HG02763 (cell line): ENCODE measurements at regions not wholly inside any gene's neighbourhood (a gene's known extent, or its start where the extent isn't known, plus 50 kb on each side); places are given as distances from the start of the nearest gene placed in this dataset.

Experiments
- ATAC-seq: cut with Tn5 transposase; IDR thresholded peaks from one replicate; pipeline ENCODE4 v1.9.1; 2021; ENCODE audit warnings: mild to moderate bottlenecking, moderate library complexity; ENCODE audit not compliant: unreplicated experiment

DNA sequence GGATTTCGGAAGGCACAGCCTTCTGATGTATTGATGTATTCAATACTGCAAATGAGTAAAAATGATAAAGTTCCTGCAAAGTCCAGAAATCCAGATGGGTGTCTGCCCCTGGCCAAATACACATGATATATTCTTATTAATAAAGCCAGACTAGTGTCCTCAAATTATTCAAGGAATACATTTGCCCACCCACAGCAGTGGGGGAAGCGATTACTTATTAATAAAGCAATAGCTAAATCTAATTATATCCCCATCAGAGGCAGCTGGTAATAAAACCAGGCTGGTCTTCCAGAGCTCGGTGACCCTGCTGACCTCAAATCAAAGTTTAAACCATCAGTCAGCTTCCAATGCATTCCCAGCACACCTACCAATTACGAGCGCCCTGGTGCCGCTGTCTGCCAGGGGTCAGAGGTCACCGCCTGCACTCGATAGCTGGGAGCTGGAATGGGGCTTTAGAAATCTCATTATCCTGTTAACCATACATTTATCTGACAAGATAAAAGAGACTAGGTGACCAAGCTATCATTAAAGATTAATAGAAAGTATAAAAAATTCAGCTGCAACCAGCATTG lies 330.3 kb downstream of the UACA start:
- ATAC-seq, result no peak

DNA sequence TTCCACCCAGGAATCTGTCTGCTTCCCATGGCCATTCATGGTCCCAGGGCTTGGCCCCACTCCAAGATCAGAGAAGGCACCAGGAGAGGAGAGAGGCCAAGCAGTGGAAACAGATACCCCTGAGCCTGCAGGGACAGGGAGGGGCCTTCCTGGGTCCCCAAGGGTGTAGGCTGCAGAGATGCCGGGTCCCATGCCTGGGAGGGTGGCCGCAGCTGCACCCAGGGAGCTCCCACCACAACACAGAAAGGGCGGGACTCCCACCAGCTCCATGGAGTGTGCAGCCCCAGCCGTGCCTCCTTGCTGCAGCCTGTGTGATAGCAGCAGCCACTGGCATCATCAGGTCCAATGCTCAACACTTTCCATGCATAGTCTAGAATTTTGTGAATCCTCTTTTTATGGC lies 331.5 kb downstream of the UACA start:
- ATAC-seq, result no peak

DNA sequence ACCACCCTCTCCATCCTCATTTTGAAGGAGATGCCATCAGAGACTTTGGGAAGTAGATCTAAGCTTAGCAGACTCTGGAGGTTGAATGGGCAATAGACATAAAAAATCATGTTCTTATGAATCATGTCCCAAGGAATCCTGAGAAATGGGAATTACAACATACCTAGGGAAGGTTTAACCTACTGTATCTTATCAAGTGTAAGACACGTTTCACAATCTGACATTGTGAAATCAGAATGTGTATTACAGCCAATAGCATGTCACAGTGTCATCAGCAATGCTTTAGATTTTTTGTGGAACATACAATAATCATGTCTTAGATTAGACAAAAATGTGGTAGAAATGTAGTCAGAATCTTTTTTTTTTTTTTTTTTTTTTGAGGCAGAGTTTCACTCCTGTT lies 332.4 kb upstream of the TLE3 start:
- ATAC-seq, result no peak

DNA sequence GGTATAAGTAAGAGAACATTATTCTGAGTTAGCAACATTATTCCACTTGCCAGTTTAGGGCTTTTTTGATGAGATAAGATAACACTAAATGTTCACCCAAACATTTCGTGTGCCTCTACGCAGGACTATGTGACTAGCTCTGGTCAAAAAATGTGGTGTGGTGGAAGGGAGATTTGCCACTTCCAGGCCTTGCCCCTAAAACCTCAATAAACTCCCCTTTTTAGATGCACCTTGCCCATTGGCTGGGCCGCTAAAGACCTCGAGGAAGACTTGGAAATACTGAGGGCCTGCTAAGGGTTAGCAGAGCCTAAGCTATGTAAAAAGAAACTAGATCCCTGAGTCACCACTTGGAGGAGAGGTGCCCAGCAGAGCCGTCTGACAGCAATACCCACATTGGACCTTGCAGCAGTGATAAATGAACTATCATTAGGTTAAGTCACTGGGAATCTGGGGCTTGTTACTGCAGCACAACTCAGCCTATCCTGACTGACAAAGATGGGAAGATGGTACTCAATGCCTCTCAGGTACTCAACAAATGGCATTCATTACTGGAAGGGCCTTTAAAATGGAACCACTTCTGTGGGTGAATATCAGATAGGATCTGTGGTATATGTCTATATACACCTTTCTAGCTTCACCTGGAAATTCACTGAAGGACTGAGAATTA lies 331.5 kb upstream of the TLE3 start:
- ATAC-seq, result no peak

DNA sequence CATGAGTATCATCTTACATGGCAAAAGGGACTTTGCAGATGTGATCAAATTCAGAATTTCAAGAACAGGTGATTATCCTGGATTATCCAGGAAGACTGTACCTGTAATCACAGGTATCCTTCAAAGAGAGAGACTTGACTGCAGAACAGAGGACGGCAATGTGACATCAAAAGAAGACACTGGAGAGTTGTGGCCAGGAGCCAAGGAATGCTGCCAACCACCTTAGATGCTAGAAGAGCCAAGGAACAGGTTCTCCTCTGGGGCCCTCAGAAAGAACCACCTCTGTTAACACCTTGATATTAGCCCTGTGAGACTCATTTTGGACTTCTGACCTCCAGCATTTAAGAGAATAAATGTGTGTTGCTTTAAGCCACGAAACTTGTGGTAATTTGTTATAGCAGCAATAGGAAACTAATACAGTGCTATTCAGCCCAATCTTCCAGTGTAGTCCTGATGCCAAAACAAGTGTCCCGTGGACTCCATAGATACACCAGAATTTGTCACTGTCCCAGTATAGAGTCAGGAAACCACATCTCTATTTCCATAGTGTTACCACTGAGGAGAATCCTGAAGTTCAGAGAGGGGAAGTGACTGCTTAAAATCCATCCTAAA lies 330.6 kb upstream of the TLE3 start:
- no peak for ATAC-seq

DNA sequence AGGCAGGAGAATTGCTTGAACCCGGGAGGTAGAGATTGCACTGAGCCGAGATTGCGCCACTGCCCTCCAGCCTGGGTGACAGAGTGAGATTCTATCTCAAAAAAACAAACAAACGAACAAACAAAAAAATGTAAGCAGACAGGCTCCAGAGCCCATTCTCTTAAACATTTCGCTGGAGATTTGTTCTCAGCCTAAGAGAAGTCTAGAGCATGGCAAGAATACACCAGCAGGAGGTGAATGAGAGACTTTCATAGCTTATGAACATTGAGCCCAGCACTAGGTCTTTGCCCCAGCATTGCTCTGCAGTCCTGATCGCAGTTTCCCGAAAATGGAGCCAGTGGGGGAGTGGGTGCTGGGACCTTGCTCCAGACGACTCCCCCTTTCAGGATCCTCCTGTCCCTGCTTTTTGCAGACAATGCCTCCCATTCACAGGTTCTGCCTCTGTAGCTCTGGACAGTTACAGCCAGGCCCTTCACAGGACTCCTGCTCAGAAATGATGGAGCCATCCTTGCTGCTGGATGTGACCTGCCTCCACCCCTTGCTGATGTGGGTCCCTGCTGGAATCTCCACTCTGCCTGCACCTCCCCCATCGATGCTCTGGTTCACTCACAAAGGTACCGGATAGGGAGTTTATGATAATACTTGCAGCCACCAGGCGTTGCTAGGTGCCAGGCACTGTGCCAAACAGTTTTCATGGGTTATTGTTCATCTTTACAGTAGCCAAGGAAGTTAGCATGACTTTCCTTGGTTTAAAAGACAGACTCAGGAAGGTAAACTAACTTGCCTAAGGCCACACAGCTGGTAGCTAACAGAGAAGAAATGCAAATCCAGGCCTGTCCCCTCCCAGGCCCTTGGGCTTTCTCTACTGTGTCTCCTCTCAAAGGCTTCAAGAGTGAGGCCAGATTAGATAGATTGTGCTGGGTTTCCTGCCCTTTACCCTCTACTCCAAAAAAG lies 329.7 kb upstream of the TLE3 start:
- no peak for ATAC-seq

DNA sequence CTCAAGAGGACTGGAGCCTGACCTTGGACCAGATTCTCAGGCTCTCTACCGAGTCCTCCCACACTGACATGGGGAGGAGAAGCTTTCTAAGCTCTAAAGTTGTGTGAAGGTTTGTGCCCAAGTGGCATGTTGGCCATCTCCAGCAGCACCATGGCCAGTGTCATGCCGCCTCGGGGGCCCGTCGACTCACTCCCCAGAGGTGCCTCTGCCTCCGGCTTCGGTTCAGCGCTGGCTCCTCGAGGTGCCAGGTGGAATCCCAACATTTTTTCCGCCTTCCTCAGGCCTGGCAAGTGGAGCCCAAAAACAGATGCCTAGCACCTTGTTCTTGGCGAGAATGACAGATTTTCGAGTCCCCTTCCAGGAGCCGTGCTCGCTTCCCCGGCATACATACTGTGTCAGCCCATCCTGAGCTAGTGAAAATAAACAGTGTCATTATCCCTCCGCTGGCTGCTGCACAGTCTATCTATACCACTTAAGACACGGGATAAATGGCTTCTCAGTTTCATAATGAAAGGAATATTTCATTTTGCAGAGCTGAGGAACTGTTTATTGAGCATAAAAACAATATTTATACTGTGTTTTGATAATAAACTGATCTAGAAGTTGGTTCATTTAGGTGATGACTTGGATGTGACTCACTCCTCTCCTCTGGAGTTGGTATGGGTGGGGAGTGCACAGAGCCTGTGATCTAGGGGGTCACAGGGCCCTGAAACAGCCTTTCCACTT lies 328.5 kb upstream of the TLE3 start:
- ATAC-seq, result no peak

DNA sequence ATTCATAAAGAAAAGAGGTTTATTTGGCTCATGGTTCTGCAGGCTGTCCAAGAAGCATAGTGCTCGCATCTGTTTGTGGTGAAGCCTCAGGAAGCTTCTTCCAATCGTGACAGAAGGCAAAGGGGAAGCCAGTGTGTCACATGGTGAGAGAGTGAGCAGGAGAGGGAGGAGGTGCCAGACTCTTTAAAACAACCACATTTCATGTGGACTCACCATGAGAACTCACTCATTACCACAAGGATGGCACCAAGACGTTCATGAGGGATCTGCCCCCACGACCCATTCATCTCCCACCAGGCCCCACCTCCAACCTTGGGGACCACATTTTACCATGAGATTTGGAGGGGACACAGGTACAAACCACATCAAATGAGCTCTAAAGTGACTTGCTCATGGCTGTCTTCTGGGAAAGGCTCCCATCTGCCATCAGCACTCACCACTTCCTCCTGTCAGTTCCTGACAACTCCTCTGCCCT lies 327.3 kb upstream of the TLE3 start:
- ATAC-seq, result no peak

DNA sequence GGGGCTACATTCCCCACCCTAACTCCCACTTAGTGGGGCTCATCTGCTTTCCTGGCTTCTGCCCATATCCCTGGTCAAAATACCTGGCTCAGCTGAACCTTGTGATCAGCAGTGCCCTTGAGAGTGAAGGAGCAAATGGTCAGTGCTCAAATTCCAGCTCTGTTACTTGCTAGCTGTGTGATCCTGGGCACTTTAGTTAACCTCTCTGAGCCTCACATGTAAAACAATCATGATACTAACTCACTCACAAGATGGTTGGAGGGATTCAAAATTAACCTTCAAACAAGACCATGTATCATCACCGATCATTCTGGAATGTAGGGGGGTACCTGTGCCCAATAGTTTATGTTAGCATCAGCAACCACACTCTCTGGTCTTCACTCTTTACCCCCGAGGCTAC lies 325.6 kb upstream of the TLE3 start:
- no peak for ATAC-seq

DNA sequence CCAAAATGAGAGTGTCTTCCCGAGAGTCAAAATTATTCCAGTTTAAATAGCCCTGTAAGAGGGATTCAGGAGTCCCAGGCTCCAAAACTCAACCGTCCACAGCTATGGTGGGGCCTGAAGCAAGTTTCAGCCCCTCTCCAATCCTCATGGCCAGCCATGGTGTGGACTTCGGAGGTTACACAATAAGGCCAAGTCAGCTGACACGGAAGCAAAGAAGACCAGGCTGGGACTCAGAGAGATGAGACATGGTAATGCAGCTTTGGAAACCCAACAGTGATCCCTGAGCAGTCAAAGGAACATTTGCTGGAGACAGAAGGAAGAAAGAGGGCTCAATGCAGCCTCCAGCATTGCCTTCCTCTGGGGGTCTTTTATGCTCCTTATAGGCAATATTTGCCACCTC lies 324.6 kb upstream of the TLE3 start:
- ATAC-seq, result no peak

DNA sequence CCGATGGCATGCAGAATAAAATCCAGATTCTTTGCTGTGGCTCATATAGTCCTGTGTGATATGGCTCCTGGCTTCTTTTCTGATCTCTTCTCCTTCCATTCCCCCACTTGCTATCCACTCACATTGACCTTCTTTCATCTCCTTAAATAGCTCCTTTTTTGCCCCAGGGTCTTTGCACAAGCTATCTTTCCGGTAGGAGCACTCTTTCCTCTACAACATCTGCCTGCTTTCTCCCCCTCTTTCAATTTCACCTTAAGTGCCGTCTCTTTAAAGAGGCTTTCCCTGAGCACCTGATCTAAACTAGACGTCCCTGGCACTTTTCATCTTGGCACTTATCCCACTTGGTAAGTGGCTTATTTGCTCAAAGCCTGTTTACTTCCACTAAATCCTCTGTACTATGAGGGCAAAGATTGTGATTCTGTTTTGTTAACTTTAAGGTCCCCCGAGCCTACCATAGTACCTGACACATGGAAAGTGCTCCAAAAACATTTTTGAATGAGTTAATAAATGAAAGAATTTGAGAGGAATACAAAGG lies 323.3 kb upstream of the TLE3 start:
- ATAC-seq, result no peak

DNA sequence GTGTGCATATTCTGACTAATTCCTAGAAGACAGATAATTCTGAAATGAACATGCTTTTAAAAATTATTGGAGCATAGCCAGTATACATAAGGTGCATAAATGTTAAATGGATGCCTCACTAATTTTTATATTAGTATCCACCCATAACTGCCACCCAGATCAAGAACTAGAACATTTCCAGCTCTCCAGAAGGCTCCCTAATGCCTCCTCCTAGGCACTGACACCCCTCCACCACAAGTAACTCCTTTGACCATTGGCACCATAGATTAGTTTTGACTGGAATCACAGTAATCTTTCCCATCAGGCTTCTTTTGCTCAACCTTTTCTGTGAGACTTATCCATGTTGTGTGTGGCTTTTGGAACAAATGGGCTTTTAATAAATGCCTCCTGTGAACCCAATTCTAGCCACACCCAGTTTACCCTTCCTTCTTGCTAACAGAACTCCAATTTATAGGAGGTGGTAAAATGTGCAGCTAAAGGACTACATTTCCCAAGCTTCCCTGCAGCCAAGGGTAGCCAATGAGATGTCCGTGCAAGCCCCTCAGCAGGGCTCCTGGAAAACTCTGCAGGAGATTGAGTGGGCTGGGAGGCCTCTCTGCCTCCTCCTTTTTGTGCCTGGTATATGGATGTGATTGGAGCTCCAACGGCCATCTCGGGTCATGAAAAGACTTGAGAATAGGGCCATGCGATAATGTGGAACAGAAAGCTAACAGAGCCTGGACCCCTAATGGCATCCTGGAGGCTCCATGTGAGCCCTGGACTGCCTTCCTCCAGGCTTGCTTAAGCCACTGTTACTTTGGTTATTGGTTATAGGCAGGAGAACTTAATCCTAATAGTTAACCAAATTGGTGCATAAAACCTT lies 322.6 kb upstream of the TLE3 start:
- ATAC-seq, result no peak

DNA sequence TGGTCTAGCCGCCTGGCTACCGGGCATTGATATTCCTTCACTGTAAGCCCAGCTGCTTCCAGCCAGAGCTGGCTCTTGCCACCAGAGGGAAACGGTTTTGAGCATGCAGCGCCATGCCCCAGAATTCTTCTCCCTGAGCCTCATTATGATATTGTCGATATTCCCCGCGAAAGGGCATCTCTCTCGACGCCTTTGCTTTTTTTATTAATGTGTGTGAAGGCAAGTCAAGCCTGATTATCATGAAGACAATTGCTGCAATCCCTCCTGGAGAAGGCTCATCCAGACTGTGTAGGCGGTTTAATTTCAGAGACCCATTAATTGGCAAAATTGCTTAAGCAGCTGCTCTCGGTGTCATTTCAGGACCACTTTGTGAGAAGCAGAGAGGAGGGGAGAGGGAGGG lies 321.2 kb upstream of the TLE3 start:
- ATAC-seq, result no peak

DNA sequence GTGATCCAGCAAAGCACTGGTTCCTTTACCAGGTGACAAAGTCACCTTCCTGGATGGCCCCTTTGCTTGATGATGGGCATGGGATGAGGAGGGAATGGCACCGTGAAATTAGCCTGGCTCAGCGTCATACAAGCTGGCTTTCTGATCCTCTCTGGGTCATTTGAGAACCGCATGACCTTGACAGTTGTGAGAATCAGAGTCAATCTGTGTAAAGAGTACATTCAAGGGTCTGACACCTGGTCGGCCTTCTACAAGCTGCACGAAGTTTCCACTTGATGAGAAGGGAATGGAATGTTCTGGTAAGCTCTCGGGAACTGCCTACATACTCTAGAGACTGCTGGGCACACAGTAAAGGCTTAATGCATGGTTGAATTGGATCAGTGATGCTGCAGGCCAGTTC lies 319.8 kb upstream of the TLE3 start:
- ATAC-seq, result no peak

DNA sequence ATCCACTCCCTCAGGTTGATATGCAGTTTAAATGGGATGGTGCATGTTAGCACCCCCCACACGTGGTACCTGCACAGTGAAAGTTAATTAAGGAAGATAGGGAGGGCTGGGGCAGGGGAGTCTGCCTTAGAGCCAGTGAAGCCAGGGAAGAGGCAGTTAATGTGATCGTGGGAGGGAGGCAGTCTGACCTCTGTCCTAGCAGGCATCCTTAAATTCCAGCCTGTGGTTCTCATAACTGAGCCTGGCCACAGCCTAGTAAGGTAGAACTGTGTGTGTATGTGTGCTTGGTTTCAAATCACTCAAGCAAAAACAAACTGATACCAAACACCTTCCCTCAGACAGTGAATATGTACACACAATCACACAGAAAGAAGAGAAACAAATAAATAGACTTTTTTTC lies 319.1 kb upstream of the TLE3 start:
- ATAC-seq, result no peak

DNA sequence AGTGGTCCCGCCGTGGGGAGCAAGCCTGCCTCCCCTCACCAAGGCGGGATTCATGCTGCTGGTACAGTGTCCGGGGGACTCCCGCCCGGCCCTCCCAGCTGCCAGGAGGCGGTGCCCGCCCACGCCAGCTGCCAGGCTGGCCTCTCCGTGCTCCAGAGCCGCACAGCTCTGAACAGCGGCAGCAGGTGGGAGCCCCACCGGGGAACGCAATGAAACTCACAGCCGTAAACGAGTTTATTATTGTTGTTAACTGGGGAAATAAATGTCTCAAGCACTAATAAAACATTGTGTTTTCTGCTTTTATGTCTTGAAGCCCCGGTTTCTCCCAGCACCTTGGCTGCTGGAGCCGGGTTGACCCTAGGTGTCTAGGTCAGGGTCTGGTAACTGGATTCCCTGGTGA lies 317.7 kb upstream of the TLE3 start:
- no peak for ATAC-seq

DNA sequence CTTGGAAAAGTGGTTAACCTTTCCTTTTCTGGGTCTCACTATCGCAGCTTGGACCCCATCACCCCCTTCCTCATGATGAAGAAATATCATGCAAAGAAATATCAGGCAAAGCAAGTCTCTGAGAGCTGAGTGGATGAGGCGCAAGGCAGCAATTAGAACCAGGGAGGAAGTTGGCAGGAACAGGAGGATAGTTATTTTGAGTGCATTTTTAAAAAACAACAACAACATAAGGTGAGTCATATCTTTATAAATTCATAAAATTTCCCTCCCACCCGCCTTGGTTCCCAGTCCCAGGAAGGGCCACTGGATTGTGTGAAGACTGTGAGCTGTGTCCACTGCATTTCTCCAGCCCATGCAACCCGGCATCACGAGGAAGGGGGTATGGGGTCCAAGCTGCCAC lies 316.9 kb upstream of the TLE3 start:
- no peak for ATAC-seq

DNA sequence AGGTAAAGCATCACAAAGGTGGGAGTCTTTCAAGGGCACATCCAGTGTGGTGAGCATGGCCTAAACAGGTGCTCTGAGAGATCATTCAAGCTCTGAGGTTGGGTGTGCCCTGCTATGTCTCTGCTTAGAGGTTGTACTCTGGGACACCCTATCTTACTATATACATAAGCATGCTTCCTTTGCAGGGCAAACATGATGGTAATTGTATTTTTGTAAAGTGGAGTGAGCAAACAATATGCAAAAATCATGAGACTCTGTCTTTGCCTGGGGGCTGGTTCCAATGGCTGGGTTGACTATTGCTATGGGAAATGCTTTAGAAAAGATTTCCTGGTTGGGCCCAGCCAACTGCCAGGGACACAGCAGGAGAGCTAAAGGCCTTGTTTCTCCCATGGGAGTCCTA lies 315.1 kb upstream of the TLE3 start:
- ATAC-seq, result no peak

DNA sequence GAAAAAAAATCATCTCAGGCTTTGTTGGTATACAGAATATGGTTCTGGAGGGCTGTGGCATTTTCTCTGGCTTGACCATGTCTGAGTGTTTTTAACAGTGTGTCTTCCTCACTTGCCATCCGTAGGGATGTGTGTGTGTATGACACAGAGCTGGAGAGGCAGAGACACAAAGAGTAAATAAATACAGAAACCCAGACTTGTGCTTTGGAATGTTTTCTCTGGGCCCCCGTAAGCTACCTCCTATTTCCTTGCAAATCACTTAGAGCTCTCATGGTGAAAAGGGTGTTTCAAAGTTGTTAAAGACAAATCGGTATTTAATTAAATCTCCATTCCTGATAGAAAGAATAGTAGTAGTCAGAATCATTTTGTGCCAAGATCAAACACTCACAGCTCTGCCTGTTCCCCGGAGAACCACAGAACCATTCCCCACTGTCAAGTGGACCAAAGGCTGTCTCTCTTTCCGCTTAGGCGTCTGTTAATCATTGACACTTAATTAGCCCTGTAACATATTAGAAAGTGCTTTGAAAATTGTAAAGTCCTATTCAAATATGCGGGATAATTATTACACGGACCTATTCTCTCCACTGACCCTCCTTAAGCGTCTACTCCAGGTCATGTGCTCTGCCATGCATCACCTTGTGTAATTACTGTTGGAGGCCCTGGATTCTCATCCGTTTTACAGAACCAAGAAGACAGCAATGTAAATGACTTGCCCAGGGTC lies 313.6 kb upstream of the TLE3 start:
- ATAC-seq, result no peak
